WTC11 (cell line): ENCODE measurements at regions not wholly inside any gene's neighbourhood (a gene's known extent, or its start where the extent isn't known, plus 50 kb on each side); places are given as distances from the start of the nearest gene placed in this dataset.

Experiments
- ATAC-seq: fragments of 200-7000 bp; cut with Tn5 transposase; 2 replicates; pipeline ENCODE4 v1.10.0; 2021; ENCODE audit warnings: mild to moderate bottlenecking, moderate library complexity
- CTCF ChIA-PET: fragments of 300-600 bp; sonication (Branson Sonifier 250); formaldehyde crosslinking; loops from one replicate; lab custom pipeline; 2021; ENCODE audit warnings: antibody characterized with exemption; lab: Charles Lee
- POLR2A ChIA-PET: fragments of 350-600 bp; sonication (Branson Sonifier 250); formaldehyde crosslinking; loops from one replicate; lab custom pipeline; 2021; ENCODE audit warnings: antibody characterized with exemption; lab: Charles Lee
- DNase-seq: peaks from one replicate; pipeline ENCODE4 v3.0.0; 2021; ENCODE audit warnings: low spot score
- H3K27ac Mint-ChIP-seq: 2 replicates; pipeline ENCODE4 v1.8.0; 2021; ENCODE audit warnings: mixed read lengths
- H3K27me3 Mint-ChIP-seq: 2 replicates; pipeline ENCODE4 v1.8.0; 2021; ENCODE audit warnings: low read depth, mild to moderate bottlenecking, moderate library complexity, mixed read lengths
- H3K36me3 Mint-ChIP-seq: 2 replicates; pipeline ENCODE4 v1.8.0; 2021; ENCODE audit warnings: mixed read lengths
- H3K4me1 Mint-ChIP-seq: 2 replicates; pipeline ENCODE4 v1.8.0; 2022; ENCODE audit warnings: mixed read lengths
- H3K4me3 Mint-ChIP-seq: 2 replicates; pipeline ENCODE4 v1.8.0; 2021; ENCODE audit warnings: mild to moderate bottlenecking, moderate library complexity, mixed read lengths
- H3K9me3 Mint-ChIP-seq: 2 replicates; pipeline ENCODE4 v1.8.0; 2021; ENCODE audit warnings: mixed read lengths
- AFF4 ChIP-seq: sonication (generic); formaldehyde crosslinking; IDR thresholded peaks from 2 replicates; pipeline ENCODE4 v1.8.1; 2023; ENCODE audit warnings: mild to moderate bottlenecking, missing genetic modification reagents, borderline replicate concordance
- ATF3 ChIP-seq: sonication (generic); formaldehyde crosslinking; conservative IDR thresholded peaks from 2 replicates; pipeline ENCODE4 v1.8.1; 2022; ENCODE audit warnings: mild to moderate bottlenecking, missing genetic modification reagents
- ATF6 ChIP-seq: sonication (generic); formaldehyde crosslinking; IDR thresholded peaks from 2 replicates; pipeline ENCODE4 v1.8.1; 2023; ENCODE audit warnings: mild to moderate bottlenecking, missing genetic modification reagents
- CBFB ChIP-seq: sonication (generic); formaldehyde crosslinking; IDR thresholded peaks from 2 replicates; pipeline ENCODE4 v1.8.1; 2022; ENCODE audit warnings: mild to moderate bottlenecking, low read depth, missing genetic modification reagents
- CREM ChIP-seq: sonication (generic); formaldehyde crosslinking; IDR thresholded peaks from 2 replicates; pipeline ENCODE4 v1.8.1; 2022; ENCODE audit warnings: mild to moderate bottlenecking, missing genetic modification reagents, moderate library complexity
- E2F5 ChIP-seq: sonication (generic); formaldehyde crosslinking; IDR thresholded peaks from 2 replicates; pipeline ENCODE4 v1.8.1; 2022; ENCODE audit warnings: mild to moderate bottlenecking, moderate library complexity, missing genetic modification reagents
- ELF4 ChIP-seq: sonication (generic); formaldehyde crosslinking; IDR thresholded peaks from 2 replicates; pipeline ENCODE4 v1.8.1; 2022; ENCODE audit warnings: low read depth, mild to moderate bottlenecking, moderate library complexity, missing genetic modification reagents
- ETV6 ChIP-seq: sonication (generic); formaldehyde crosslinking; IDR thresholded peaks from 2 replicates; pipeline ENCODE4 v1.8.1; 2022; ENCODE audit warnings: mild to moderate bottlenecking, missing genetic modification reagents
- GABPB1 ChIP-seq: sonication (generic); formaldehyde crosslinking; IDR thresholded peaks from 2 replicates; pipeline ENCODE4 v1.8.1; 2023; ENCODE audit warnings: mild to moderate bottlenecking, missing genetic modification reagents
- GTF2I ChIP-seq: fragments of 250-450 bp; sonication (Bioruptor Pico); conservative IDR thresholded peaks from 2 replicates; pipeline ENCODE4 v1.4.0; 2021; ENCODE audit warnings: mild to moderate bottlenecking
- MYBL2 ChIP-seq: sonication (generic); formaldehyde crosslinking; IDR thresholded peaks from 2 replicates; pipeline ENCODE4 v1.8.1; 2023; ENCODE audit warnings: mild to moderate bottlenecking, moderate library complexity, missing genetic modification reagents
- NR2C2 ChIP-seq: sonication (generic); formaldehyde crosslinking; IDR thresholded peaks from 2 replicates; pipeline ENCODE4 v1.8.0; 2022; ENCODE audit warnings: mild to moderate bottlenecking, missing genetic modification reagents
- NR3C1 ChIP-seq: sonication (generic); formaldehyde crosslinking; conservative IDR thresholded peaks from 2 replicates; pipeline ENCODE4 v1.8.1; 2023; ENCODE audit warnings: low read depth, mild to moderate bottlenecking, missing genetic modification reagents
- RORB ChIP-seq: fragments of 250-450 bp; sonication (Bioruptor Pico); IDR thresholded peaks from 2 replicates; pipeline ENCODE4 v1.9.0; 2021; ENCODE audit warnings: mild to moderate bottlenecking
- TCF7 ChIP-seq: sonication (generic); formaldehyde crosslinking; IDR thresholded peaks from 2 replicates; pipeline ENCODE4 v1.8.0; 2022; ENCODE audit warnings: mild to moderate bottlenecking, low read depth, missing genetic modification reagents, moderate library complexity
- TP53 ChIP-seq: sonication (generic); formaldehyde crosslinking; IDR thresholded peaks from 2 replicates; pipeline ENCODE4 v1.8.1; 2023; ENCODE audit warnings: mild to moderate bottlenecking, missing genetic modification reagents
- USF1 ChIP-seq: sonication (generic); formaldehyde crosslinking; IDR thresholded peaks from 2 replicates; pipeline ENCODE4 v1.8.0; 2022; ENCODE audit warnings: mild to moderate bottlenecking, missing genetic modification reagents
- ZNF121 ChIP-seq: sonication (generic); formaldehyde crosslinking; IDR thresholded peaks from 2 replicates; pipeline ENCODE4 v1.8.0; 2023; ENCODE audit warnings: missing genetic modification reagents
- ZNF138 ChIP-seq: sonication (generic); formaldehyde crosslinking; conservative IDR thresholded peaks from 2 replicates; pipeline ENCODE4 v1.8.1; 2022; ENCODE audit warnings: mild to moderate bottlenecking, moderate library complexity, missing genetic modification reagents
- ZNF416 ChIP-seq: fragments of 250-450 bp; sonication (Bioruptor Pico); IDR thresholded peaks from 2 replicates; pipeline ENCODE4 v1.9.0; 2021; ENCODE audit warnings: mild to moderate bottlenecking, inconsistent platforms
- ZNF425 ChIP-seq: fragments of 250-450 bp; sonication (Bioruptor Pico); conservative IDR thresholded peaks from 2 replicates; pipeline ENCODE4 v1.9.0; 2021; ENCODE audit warnings: mild to moderate bottlenecking
- ZNF512 ChIP-seq: sonication (generic); formaldehyde crosslinking; IDR thresholded peaks from 2 replicates; pipeline ENCODE4 v1.8.1; 2022; ENCODE audit warnings: missing genetic modification reagents, borderline replicate concordance

- no peak for TF ChIP-seq MYBL2 (CRISPR knock-in tag)
- TF ChIP-seq GTF2I (CRISPR knock-in tag): no peak
- no peak for TF ChIP-seq GABPB1 (CRISPR knock-in tag)
These were observed 1899.8 kb upstream of the PIK3C3 start (continued) for GRCh38 chr18:40055262-40055661.

- H3K4me3 Mint-ChIP-seq: no peak overlapping the region
- H3K4me1 Mint-ChIP-seq: peaks cover 6% of the 10 kb centered on the region
- H3K27ac Mint-ChIP-seq: no peak overlapping the region
- ATAC-seq (peak; percentile 50), DNase-seq (no peak)
- TF ChIP-seq CREM (CRISPR knock-in tag) (no peak), ZNF138 (CRISPR knock-in tag) (no peak), ATF3 (no peak), ZNF512 (no peak), TP53 (no peak), ZNF416 (no peak), ETV6 (CRISPR knock-in tag) (no peak), ZNF121 (CRISPR knock-in tag) (no peak), NR2C2 (CRISPR knock-in tag) (no peak), CBFB (CRISPR knock-in tag) (no peak), ZNF425 (CRISPR knock-in tag) (no peak), TCF7 (CRISPR knock-in tag) (no peak), E2F5 (CRISPR knock-in tag) (no peak)
- H3K27me3 Mint-ChIP-seq: no peaks in the 10 kb centered on the region
- CTCF ChIA-PET: no interaction called here
- peaks cover 3% of the 10 kb centered on the region for H3K9me3 Mint-ChIP-seq
- no peaks in the 10 kb centered on the region for H3K36me3 Mint-ChIP-seq
- POLR2A ChIA-PET: no interaction called here
These were observed 1905.3 kb upstream of the PIK3C3 start for GRCh38 chr18:40049716-40050115.

GRCh38 chr18:40048886-40049650 lies 1906.0 kb upstream of the PIK3C3 start:
- ChIA-PET POLR2A (no interaction called here), CTCF (no interaction called here)
- Mint-ChIP-seq H3K36me3 (no peaks in the 10 kb centered on the region), H3K4me3 (no peak overlapping the region), H3K27me3 (no peaks in the 10 kb centered on the region), H3K9me3 (peaks cover 3% of the 10 kb centered on the region), H3K4me1 (peaks cover 6% of the 10 kb centered on the region), H3K27ac (no peak overlapping the region)
- DNase-seq: no peak
- ATAC-seq: no peak
- TF ChIP-seq ATF6 (CRISPR knock-in tag) (no peak), MYBL2 (CRISPR knock-in tag) (no peak), USF1 (CRISPR knock-in tag) (no peak), AFF4 (CRISPR knock-in tag) (no peak), NR3C1 (CRISPR knock-in tag) (no peak), ELF4 (no peak), GABPB1 (CRISPR knock-in tag) (no peak), ZNF416 (no peak), RORB (CRISPR knock-in tag) (no peak)
